ENCODE measurements at regions not wholly inside any gene's neighbourhood (a gene's known extent, or its start where the extent isn't known, plus 50 kb on each side); places are given as distances from the start of the nearest gene placed in this dataset.

DNA sequence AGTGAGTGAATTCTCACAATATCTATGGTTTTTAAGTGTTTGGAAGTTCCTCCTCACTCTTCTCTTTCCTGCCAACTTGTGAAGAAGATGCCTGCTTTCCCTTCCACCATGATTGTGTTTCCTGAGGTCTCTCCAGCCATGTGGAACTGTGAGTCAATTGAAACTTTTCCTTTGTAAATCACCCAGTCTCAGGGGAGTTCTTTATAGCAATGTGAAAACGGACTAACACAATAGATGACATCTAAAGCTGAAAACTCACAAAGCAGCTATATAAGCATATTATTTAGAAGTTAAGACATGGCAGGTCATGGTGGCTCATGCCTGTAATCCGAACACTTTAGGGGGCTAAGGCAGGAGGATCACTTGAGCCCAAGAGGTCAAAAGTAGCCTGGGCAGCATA is 130.2 kb downstream of the ARRDC3 start:
- TF ChIP-seq POLR2A (IDR thresholded peaks at IDR 0.05) = no peak
- TF ChIP-seq, protein P1, sequence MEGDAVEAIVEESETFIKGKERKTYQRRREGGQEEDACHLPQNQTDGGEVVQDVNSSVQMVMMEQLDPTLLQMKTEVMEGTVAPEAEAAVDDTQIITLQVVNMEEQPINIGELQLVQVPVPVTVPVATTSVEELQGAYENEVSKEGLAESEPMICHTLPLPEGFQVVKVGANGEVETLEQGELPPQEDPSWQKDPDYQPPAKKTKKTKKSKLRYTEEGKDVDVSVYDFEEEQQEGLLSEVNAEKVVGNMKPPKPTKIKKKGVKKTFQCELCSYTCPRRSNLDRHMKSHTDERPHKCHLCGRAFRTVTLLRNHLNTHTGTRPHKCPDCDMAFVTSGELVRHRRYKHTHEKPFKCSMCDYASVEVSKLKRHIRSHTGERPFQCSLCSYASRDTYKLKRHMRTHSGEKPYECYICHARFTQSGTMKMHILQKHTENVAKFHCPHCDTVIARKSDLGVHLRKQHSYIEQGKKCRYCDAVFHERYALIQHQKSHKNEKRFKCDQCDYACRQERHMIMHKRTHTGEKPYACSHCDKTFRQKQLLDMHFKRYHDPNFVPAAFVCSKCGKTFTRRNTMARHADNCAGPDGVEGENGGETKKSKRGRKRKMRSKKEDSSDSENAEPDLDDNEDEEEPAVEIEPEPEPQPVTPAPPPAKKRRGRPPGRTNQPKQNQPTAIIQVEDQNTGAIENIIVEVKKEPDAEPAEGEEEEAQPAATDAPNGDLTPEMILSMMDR (IDR thresholded peaks at IDR 0.05) = no peak
